Erythroblast (primary cell): ENCODE measurements at regions not wholly inside any gene's neighbourhood (a gene's known extent, or its start where the extent isn't known, plus 50 kb on each side); places are given as distances from the start of the nearest gene placed in this dataset.

Experiments used
- GATA1 ChIP-seq: IDR thresholded peaks from 2 replicates; pipeline ENCODE4 v1.6.1; 2011; ENCODE audit warnings: low read depth, mild to moderate bottlenecking, control low read depth, low read length, moderate library complexity
- POLR2A ChIP-seq: IDR thresholded peaks from 2 replicates; pipeline ENCODE4 v1.6.1; 2011; ENCODE audit warnings: mild to moderate bottlenecking, low read length

- TF ChIP-seq POLR2A = no peak
- TF ChIP-seq GATA1 = no peak
Observed at GRCh38 chr7:34575006-34575405, 83.0 kb upstream of the NPSR1 start.
